HEK293T (cell line): ENCODE measurements at regions not wholly inside any gene's neighbourhood (a gene's known extent, or its start where the extent isn't known, plus 50 kb on each side); places are given as distances from the start of the nearest gene placed in this dataset.

ENCODE experiments used
- ELF4 ChIP-seq: fragments of 450-650 bp; IDR thresholded peaks from 2 replicates; pipeline ENCODE4 v1.6.1; 2017; ENCODE audit warnings: antibody characterized with exemption
- SP1 ChIP-seq: fragments of 450-650 bp; IDR thresholded peaks from 2 replicates; pipeline ENCODE4 v1.6.1; 2017

DNA sequence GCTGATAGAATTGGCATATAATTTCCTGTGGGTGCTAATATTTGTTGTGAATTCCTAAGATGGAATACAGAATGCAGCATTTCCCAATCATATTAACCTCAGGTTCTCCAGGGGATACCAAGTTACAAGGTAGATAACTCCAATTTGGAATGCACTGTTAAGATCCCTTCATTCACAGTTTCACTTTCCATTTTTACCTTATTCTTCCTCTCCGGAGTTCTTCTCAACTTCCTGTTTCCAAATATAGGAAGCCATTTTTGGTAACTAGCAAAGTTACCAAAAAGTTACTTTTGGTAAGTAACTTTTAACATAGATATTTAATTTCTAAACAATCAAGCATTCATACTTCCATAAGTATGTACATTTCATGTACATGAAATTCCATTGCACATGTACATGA is 63.5 kb upstream of the PHACTR2 start:
- TF ChIP-seq ELF4 (no peak), SP1 (no peak)
